D721Med (cell line): ENCODE measurements at regions not wholly inside any gene's neighbourhood (a gene's known extent, or its start where the extent isn't known, plus 50 kb on each side); places are given as distances from the start of the nearest gene placed in this dataset.

Experiments
- DNase-seq: peaks from one replicate; pipeline ENCODE4 v3.0.0; 2011; ENCODE audit warnings: low spot score; ENCODE audit not compliant: insufficient read length
- FAIRE-seq: peaks from 2 replicates; lab custom pipeline; 2011; peaks lifted over from hg19 to GRCh38; lab: Jason Lieb, UNC
- TF ChIP-seq, protein P1 (sequence below): IDR thresholded peaks from 2 replicates; pipeline ENCODE4 v1.5.1; 2012; ENCODE audit warnings: mild to moderate bottlenecking, control low read depth; ENCODE audit not compliant: insufficient read depth; ENCODE audit errors: missing control alignments

DNA sequence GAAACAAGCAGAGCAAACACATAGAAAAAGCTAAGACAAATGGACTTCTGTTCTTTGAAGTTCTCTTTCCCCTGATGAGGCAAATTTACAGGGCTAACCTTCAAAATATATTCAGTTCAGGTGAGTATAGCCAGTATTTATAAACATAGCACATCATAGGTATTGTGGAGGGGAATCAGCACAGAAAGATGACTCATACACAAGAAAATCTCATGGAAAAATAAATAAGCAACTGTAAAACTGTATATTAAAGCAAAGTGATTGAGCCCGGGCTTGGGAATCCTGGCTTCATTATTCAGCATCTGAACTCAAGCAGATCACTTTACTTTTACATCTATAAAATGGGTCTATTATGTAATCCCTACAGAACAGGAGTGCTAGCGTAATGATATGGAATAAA, 173.5 kb upstream of the PAPPA start:
- FAIRE-seq (no peak), DNase-seq (no peak)
- TF ChIP-seq, protein P1, sequence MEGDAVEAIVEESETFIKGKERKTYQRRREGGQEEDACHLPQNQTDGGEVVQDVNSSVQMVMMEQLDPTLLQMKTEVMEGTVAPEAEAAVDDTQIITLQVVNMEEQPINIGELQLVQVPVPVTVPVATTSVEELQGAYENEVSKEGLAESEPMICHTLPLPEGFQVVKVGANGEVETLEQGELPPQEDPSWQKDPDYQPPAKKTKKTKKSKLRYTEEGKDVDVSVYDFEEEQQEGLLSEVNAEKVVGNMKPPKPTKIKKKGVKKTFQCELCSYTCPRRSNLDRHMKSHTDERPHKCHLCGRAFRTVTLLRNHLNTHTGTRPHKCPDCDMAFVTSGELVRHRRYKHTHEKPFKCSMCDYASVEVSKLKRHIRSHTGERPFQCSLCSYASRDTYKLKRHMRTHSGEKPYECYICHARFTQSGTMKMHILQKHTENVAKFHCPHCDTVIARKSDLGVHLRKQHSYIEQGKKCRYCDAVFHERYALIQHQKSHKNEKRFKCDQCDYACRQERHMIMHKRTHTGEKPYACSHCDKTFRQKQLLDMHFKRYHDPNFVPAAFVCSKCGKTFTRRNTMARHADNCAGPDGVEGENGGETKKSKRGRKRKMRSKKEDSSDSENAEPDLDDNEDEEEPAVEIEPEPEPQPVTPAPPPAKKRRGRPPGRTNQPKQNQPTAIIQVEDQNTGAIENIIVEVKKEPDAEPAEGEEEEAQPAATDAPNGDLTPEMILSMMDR: no peak

DNA sequence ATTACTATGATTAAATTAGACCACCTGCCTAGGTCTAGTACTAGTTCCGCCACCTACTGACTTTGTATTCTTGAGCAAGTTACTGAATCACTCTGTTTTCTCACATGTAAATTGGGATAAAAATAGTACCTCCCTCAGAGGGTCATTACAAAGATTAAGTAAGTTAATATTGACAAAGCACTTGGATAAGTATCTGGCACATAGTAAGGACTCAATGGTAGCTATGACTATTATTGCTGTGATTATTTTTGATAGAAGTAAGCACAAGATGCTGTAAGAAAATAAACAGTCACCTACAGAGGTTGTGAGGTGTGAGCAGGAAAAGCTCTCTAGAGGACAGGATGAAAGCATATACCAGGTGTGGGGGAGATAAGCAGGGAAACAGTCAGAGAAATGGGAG, 173.1 kb upstream of the PAPPA start:
- no peak for FAIRE-seq

DNA sequence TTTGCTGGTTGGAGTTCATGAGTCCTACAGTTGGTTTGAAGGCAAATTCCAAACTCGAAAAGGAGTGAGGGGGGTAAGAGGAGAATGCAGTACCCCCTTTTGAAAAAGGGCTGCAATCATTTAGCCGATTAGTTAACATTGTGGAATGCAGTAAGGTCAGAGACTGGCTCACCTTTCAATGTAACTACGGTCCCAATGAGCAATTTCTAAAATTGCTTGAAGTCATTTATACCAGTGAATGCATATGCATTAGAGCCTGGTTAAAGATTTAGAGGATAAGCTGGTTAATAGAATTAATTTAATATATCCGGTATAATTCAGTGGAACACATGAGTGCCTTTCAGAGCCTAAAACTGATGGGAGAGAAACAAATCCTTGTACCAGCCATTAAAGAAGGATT, 172.6 kb upstream of the PAPPA start:
- DNase-seq (no peak), FAIRE-seq (no peak)
- TF ChIP-seq, protein P1: no peak

More for the DNA sequence above, 173.1 kb upstream of the PAPPA start:
- no peak for DNase-seq
- TF ChIP-seq, protein P1: no peak

DNA sequence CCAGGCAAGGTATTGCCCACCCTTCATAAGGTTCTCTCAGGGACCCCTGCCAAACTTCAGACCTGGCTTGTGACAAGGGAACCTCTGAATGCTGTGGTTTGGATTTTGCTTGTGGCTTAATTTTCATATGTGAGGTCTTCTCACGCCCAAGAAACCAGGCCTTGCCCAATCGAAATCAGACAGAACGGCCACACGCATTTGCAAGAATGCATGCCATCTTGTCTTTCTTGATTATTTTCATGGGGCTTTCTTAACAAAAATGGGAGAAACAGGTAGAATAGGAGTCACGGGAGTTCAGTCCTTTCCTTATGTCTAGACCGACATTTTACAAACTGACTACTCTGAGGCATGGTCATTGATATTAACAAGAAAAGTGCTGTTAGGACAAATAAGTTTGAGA, 170.2 kb upstream of the PAPPA start:
- TF ChIP-seq, protein P1: no peak
- no peak for DNase-seq
- no peak for FAIRE-seq

DNA sequence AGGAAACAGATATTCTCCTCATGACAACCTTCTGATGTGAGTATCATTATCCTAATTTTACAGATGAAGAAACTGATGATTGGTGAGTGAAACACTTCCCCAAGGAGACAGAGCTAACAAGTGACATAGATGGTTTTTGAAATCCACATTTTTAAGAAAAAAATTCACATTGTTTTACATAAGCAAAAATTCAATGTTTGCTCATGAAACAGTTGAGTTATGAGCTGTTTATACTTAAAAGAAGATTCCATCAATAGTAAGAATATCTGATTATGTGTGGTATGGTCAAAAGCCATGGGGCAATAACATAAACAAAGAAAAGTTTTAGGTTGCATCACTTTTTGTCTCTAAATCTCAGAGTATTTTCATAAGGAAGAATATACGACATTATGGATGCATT, 167.9 kb upstream of the PAPPA start:
- FAIRE-seq: no peak

DNA sequence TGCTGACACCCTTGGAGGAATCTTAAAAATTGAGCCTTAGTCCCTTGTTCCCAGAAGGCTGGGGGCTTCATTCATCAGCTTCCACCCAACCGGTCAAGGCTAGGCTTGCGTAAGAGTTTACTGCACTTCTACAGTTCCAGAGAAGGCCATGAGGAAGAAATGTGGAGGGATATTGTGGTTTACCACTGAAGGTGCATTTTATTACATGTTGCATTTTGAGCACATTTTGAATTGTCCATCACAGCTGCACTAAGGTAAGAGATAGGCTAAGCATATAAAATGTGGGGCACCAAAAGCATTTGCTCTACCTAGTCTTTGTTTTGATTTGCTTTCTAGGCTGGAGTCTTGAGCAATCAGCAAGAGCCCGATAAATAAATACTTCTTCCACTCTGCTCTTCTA, 167.1 kb upstream of the PAPPA start:
- no peak for DNase-seq
- FAIRE-seq: no peak
- TF ChIP-seq, protein P1: no peak

More for the DNA sequence above, 167.9 kb upstream of the PAPPA start:
- no peak for DNase-seq
- TF ChIP-seq, protein P1: no peak

DNA sequence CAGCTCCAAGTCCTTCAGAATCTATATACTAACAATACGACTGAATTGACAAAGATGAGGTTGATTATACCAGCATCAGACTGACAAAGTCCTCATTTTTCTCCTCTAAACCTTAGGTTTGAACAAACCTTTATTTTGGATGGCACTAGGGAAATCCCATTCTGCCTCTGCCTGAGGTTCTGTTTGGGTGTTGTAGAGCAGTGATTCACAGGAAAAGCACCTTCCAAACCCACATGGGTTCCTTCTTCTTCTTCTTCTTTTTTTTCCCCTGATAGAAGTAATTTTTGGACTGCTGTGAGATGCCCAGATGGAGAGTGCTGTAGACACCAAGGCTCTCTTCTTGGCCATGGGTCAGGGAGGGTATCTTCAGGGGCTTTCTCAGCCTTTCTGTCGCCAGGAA, 164.9 kb upstream of the PAPPA start:
- DNase-seq: no peak
- TF ChIP-seq, protein P1: no peak
- FAIRE-seq: no peak
